Neural cell (in vitro differentiated cells): ENCODE measurements at regions not wholly inside any gene's neighbourhood (a gene's known extent, or its start where the extent isn't known, plus 50 kb on each side); places are given as distances from the start of the nearest gene placed in this dataset.

Source experiments
- H2AFZ ChIP-seq: fragments of 200-600, 300-800 bp; sonication (generic), shearing (Covaris generic); 2 replicates; pipeline ENCODE4 v1.6.0; 2014; ENCODE audit warnings: low read depth, mild to moderate bottlenecking, antibody characterized with exemption, low read length, moderate library complexity
- H3F3A ChIP-seq: fragments of 200-600 bp; shearing (Covaris generic); 2 replicates; pipeline ENCODE4 v1.6.1; 2016; ENCODE audit warnings: mild to moderate bottlenecking, moderate library complexity, mixed read lengths, antibody characterized with exemption, low read length; ENCODE audit not compliant: insufficient read depth, poor library complexity, severe bottlenecking
- H3K27ac ChIP-seq: fragments of 200-600, 300-800 bp; sonication (generic), shearing (Covaris generic); 2 replicates; pipeline ENCODE4 v1.5.1; 2014; ENCODE audit warnings: mild to moderate bottlenecking, low read length, moderate library complexity
- H3K27me3 ChIP-seq: fragments of 300-800, 200-600 bp; sonication (generic), shearing (Covaris generic); 2 replicates; pipeline ENCODE4 v1.6.0; 2014; ENCODE audit warnings: mild to moderate bottlenecking, low read depth, low read length, moderate library complexity; ENCODE audit not compliant: insufficient read depth
- H3K36me3 ChIP-seq: fragments of 300-800, 200-600 bp; sonication (generic), shearing (Covaris generic); 2 replicates; pipeline ENCODE4 v1.5.1; 2014; ENCODE audit warnings: mild to moderate bottlenecking, antibody characterized with exemption, low read length, moderate library complexity; ENCODE audit not compliant: insufficient read depth
- H3K4me2 ChIP-seq: fragments of 300-800, 200-600 bp; sonication (generic), shearing (Covaris generic); 2 replicates; pipeline ENCODE4 v1.6.0; 2014; ENCODE audit warnings: mild to moderate bottlenecking, low read length
- H3K4me3 ChIP-seq: fragments of 300-800, 200-600 bp; sonication (generic), shearing (Covaris generic); 2 replicates; pipeline ENCODE4 v1.5.1; 2014; ENCODE audit warnings: mild to moderate bottlenecking, low read length, moderate library complexity
- H3K79me2 ChIP-seq: fragments of 200-600 bp; shearing (Covaris generic); replicated peaks from 2 replicates; pipeline ENCODE4 v1.6.0; 2014; ENCODE audit warnings: mild to moderate bottlenecking, low read length, moderate library complexity; ENCODE audit not compliant: insufficient read depth
- H3K9ac ChIP-seq: fragments of 300-800, 200-600 bp; sonication (generic), shearing (Covaris generic); 2 replicates; pipeline ENCODE4 v1.6.1; 2016; ENCODE audit warnings: mild to moderate bottlenecking, low read length, mixed read lengths
- H3K9me2 ChIP-seq: fragments of 200-600 bp; shearing (Covaris generic); 2 replicates; pipeline ENCODE4 v1.6.1; 2016; ENCODE audit warnings: mild to moderate bottlenecking, low read length, mixed read lengths; ENCODE audit not compliant: insufficient read depth
- H3K9me3 ChIP-seq: fragments of 200-600, 300-800 bp; sonication (generic), shearing (Covaris generic); 2 replicates; pipeline ENCODE4 v1.6.1; 2016; ENCODE audit warnings: mild to moderate bottlenecking, mixed run types, low read length, moderate library complexity, mixed read lengths
- H4K20me1 ChIP-seq: fragments of 200-600 bp; shearing (Covaris generic); 2 replicates; pipeline ENCODE4 v1.6.1; 2016; ENCODE audit warnings: mild to moderate bottlenecking, mixed run types; ENCODE audit not compliant: insufficient read depth
- EP300 ChIP-seq: fragments of 450-650 bp; conservative IDR thresholded peaks from 2 replicates; pipeline ENCODE4 v1.6.1; 2014; ENCODE audit warnings: antibody characterized with exemption, mild to moderate bottlenecking, moderate library complexity; ENCODE audit not compliant: poor library complexity, severe bottlenecking
- EZH2 ChIP-seq: fragments of 200-600, 300-800 bp; shearing (Covaris generic), sonication (generic); IDR thresholded peaks from 2 replicates; pipeline ENCODE4 v1.6.1; 2014; ENCODE audit warnings: antibody characterized with exemption, low read length, borderline replicate concordance, mild to moderate bottlenecking; ENCODE audit not compliant: insufficient read depth, poor library complexity, severe bottlenecking
- MXI1 ChIP-seq: fragments of 450-650 bp; conservative IDR thresholded peaks from 2 replicates; pipeline ENCODE4 v1.6.1; 2014; ENCODE audit warnings: antibody characterized with exemption, mild to moderate bottlenecking; ENCODE audit not compliant: poor library complexity, severe bottlenecking
- POLR2AphosphoS5 ChIP-seq: IDR thresholded peaks from 2 replicates; pipeline ENCODE4 v1.6.1; 2012
- RAD21 ChIP-seq: fragments of 450-650 bp; conservative IDR thresholded peaks from 2 replicates; pipeline ENCODE4 v1.6.1; 2014; ENCODE audit warnings: antibody characterized with exemption, mild to moderate bottlenecking, moderate library complexity
- SMC3 ChIP-seq: fragments of 450-650 bp; conservative IDR thresholded peaks from 2 replicates; pipeline ENCODE4 v1.6.1; 2014; ENCODE audit warnings: antibody characterized with exemption, mild to moderate bottlenecking, moderate library complexity; ENCODE audit not compliant: poor library complexity
- TAF1 ChIP-seq: IDR thresholded peaks from 2 replicates; pipeline ENCODE4 v1.6.1; 2012; ENCODE audit warnings: low read depth
- TF ChIP-seq, protein P1 (sequence below): fragments of 450-650 bp; IDR thresholded peaks from 2 replicates; pipeline ENCODE4 v1.5.1; 2014; ENCODE audit warnings: antibody characterized with exemption, mild to moderate bottlenecking, moderate library complexity; ENCODE audit not compliant: poor library complexity, severe bottlenecking
- TF ChIP-seq, protein P2 (sequence below): IDR thresholded peaks from 2 replicates; pipeline ENCODE4 v1.6.1; 2012; ENCODE audit warnings: borderline replicate concordance

DNA sequence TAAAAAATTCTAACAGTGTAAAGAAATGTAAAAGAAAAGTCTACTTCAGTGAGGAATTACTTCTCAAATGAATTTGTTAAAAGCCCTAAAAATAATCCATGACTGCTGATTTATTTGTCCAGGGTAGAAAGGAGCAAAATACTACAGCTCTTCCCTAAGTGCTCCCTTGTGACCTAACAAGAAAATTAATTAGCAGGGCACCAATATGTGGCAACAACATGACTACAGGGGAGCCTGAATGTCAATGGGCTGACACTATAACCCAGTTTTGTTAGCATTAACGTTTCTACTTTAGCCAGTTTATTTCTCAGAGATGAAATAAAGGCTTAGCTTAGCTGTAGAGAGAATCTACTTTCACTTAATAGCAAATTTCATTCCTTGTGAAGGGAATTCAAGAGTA is 918.9 kb upstream of the EPHA5 start:
- no peak overlapping the region for H2AFZ ChIP-seq
- no peak overlapping the region for H3K4me2 ChIP-seq
- no peak overlapping the region for H3K4me3 ChIP-seq
- no peaks in the 10 kb centered on the region for H3F3A ChIP-seq
- H4K20me1 ChIP-seq, result no peaks in the 10 kb centered on the region
- H3K9me2 ChIP-seq, result no peaks in the 10 kb centered on the region
- H3K27me3 ChIP-seq, result no peaks in the 10 kb centered on the region
- no peaks in the 10 kb centered on the region for H3K79me2 ChIP-seq
- H3K9ac ChIP-seq, result no peak overlapping the region
- TF ChIP-seq SMC3, result no peak
- TF ChIP-seq RAD21, result no peak
- no peak for TF ChIP-seq TAF1
- H3K9me3 ChIP-seq, result no peaks in the 10 kb centered on the region
- H3K36me3 ChIP-seq, result no peaks in the 10 kb centered on the region
- H3K27ac ChIP-seq, result no peak overlapping the region

DNA sequence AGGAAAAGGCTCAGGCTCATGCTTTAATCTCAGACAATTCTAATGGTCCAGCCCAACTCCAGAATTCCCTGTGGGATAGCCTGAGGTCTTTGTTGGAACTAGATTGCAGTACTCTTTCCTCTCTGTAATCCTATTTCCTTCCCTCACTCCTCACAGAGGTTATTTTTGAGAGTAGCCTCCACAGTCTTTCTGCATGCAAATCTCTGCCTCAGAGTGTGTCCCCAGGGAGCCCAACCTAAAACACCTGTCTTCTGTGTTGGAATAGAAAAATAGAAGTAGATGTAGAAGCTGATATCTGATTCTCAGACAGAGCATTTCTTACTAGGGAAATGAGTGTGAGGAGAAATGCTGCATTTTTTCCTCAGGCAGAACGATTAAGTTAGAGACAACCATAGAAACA is 915.5 kb upstream of the EPHA5 start:
- no peak overlapping the region for H3K27ac ChIP-seq
- no peak overlapping the region for H3K4me3 ChIP-seq
- no peak overlapping the region for H3K9ac ChIP-seq
- H3F3A ChIP-seq, result no peaks in the 10 kb centered on the region
- no peaks in the 10 kb centered on the region for H3K27me3 ChIP-seq
- no peaks in the 10 kb centered on the region for H3K79me2 ChIP-seq
- H3K4me2 ChIP-seq, result no peak overlapping the region
- no peaks in the 10 kb centered on the region for H3K36me3 ChIP-seq
- no peaks in the 10 kb centered on the region for H3K9me3 ChIP-seq
- no peak overlapping the region for H2AFZ ChIP-seq
- TF ChIP-seq, protein P1, sequence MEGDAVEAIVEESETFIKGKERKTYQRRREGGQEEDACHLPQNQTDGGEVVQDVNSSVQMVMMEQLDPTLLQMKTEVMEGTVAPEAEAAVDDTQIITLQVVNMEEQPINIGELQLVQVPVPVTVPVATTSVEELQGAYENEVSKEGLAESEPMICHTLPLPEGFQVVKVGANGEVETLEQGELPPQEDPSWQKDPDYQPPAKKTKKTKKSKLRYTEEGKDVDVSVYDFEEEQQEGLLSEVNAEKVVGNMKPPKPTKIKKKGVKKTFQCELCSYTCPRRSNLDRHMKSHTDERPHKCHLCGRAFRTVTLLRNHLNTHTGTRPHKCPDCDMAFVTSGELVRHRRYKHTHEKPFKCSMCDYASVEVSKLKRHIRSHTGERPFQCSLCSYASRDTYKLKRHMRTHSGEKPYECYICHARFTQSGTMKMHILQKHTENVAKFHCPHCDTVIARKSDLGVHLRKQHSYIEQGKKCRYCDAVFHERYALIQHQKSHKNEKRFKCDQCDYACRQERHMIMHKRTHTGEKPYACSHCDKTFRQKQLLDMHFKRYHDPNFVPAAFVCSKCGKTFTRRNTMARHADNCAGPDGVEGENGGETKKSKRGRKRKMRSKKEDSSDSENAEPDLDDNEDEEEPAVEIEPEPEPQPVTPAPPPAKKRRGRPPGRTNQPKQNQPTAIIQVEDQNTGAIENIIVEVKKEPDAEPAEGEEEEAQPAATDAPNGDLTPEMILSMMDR, result no peak
- TF ChIP-seq EZH2 (no peak), EP300 (no peak), POLR2AphosphoS5 (no peak), TAF1 (no peak), SMC3 (no peak), MXI1 (no peak), RAD21 (no peak)
- TF ChIP-seq, protein P2, sequence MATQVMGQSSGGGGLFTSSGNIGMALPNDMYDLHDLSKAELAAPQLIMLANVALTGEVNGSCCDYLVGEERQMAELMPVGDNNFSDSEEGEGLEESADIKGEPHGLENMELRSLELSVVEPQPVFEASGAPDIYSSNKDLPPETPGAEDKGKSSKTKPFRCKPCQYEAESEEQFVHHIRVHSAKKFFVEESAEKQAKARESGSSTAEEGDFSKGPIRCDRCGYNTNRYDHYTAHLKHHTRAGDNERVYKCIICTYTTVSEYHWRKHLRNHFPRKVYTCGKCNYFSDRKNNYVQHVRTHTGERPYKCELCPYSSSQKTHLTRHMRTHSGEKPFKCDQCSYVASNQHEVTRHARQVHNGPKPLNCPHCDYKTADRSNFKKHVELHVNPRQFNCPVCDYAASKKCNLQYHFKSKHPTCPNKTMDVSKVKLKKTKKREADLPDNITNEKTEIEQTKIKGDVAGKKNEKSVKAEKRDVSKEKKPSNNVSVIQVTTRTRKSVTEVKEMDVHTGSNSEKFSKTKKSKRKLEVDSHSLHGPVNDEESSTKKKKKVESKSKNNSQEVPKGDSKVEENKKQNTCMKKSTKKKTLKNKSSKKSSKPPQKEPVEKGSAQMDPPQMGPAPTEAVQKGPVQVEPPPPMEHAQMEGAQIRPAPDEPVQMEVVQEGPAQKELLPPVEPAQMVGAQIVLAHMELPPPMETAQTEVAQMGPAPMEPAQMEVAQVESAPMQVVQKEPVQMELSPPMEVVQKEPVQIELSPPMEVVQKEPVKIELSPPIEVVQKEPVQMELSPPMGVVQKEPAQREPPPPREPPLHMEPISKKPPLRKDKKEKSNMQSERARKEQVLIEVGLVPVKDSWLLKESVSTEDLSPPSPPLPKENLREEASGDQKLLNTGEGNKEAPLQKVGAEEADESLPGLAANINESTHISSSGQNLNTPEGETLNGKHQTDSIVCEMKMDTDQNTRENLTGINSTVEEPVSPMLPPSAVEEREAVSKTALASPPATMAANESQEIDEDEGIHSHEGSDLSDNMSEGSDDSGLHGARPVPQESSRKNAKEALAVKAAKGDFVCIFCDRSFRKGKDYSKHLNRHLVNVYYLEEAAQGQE, result no peak
- no peaks in the 10 kb centered on the region for H4K20me1 ChIP-seq
- no peaks in the 10 kb centered on the region for H3K9me2 ChIP-seq

DNA sequence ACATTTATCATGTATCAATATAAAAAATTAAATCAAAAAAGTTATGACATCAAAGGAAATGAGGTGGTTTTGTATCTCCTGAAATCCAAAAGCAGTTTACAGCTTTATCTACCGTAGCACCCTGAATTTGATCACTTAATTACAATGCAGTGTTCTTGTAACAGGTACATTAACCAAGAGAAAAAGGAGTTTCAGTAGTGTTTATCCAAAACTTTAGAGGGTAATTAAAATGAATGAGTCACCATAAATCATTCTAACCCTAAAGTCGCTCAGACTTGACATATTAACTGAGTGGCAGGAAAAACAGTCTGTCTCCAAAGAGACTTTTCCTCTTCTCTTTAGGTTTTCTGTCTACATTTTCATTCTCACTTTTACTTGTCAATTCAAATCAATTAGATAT is 907.6 kb upstream of the EPHA5 start:
- TF ChIP-seq, protein P2, result no peak
- TF ChIP-seq SMC3 (no peak), TAF1 (no peak), RAD21 (no peak), EZH2 (no peak), POLR2AphosphoS5 (no peak), EP300 (no peak)
- TF ChIP-seq, protein P1, result no peak
- Histone ChIP-seq H3K9me3 (no peaks in the 10 kb centered on the region), H3K4me3 (no peak overlapping the region), H3F3A (no peaks in the 10 kb centered on the region), H3K36me3 (no peaks in the 10 kb centered on the region), H3K4me2 (no peak overlapping the region), H3K79me2 (no peaks in the 10 kb centered on the region), H3K9me2 (no peaks in the 10 kb centered on the region), H4K20me1 (no peaks in the 10 kb centered on the region), H2AFZ (no peak overlapping the region), H3K9ac (no peak overlapping the region), H3K27me3 (no peaks in the 10 kb centered on the region), H3K27ac (no peak overlapping the region)
